Esophagus muscularis mucosa (tissue), 4 donors: ENCODE measurements at regions not wholly inside any gene's neighbourhood (a gene's known extent, or its start where the extent isn't known, plus 50 kb on each side); places are given as distances from the start of the nearest gene placed in this dataset.

ENCODE experiments used
- EP300 ChIP-seq: sonication (generic); formaldehyde crosslinking; IDR thresholded peaks from one replicate; pipeline ENCODE4 v1.6.1; 2017; ENCODE audit warnings: antibody characterized with exemption
- POLR2AphosphoS5 ChIP-seq, 2 donors: sonication (generic); formaldehyde crosslinking; IDR thresholded peaks; one replicate each; pipeline ENCODE4 v1.6.1; 2017; ENCODE audit warnings: antibody characterized with exemption in 2 of 2
- TF ChIP-seq, protein P1 (sequence below), 3 experiments: fragments of 200-600 bp in 2 of 3; fragments of 450-650 bp in 1 of 3; sonication (generic) in 2 of 3; IDR thresholded peaks; one replicate each; pipeline ENCODE4 v1.5.1; 2017 to 2019; ENCODE audit warnings: antibody characterized with exemption in 3 of 3, mild to moderate bottlenecking in 2 of 3, moderate library complexity in 1 of 3

- TF ChIP-seq, protein P1, sequence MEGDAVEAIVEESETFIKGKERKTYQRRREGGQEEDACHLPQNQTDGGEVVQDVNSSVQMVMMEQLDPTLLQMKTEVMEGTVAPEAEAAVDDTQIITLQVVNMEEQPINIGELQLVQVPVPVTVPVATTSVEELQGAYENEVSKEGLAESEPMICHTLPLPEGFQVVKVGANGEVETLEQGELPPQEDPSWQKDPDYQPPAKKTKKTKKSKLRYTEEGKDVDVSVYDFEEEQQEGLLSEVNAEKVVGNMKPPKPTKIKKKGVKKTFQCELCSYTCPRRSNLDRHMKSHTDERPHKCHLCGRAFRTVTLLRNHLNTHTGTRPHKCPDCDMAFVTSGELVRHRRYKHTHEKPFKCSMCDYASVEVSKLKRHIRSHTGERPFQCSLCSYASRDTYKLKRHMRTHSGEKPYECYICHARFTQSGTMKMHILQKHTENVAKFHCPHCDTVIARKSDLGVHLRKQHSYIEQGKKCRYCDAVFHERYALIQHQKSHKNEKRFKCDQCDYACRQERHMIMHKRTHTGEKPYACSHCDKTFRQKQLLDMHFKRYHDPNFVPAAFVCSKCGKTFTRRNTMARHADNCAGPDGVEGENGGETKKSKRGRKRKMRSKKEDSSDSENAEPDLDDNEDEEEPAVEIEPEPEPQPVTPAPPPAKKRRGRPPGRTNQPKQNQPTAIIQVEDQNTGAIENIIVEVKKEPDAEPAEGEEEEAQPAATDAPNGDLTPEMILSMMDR (IDR thresholded peaks at IDR 0.05): no peak
- TF ChIP-seq POLR2AphosphoS5 (IDR thresholded peaks at IDR 0.05): no peak
- TF ChIP-seq EP300: no peak
Measured at GRCh38 chr19:28482221-28482620, 730.7 kb downstream of the UQCRFS1 start.
